HG02884 (cell line): ENCODE measurements at regions not wholly inside any gene's neighbourhood (a gene's known extent, or its start where the extent isn't known, plus 50 kb on each side); places are given as distances from the start of the nearest gene placed in this dataset.
"Not testable (repeated sequence)": the region's sequence is repeated elsewhere in the genome, so short reads cannot be mapped to it uniquely, and the experiment has no call there.

ENCODE experiments used
- ATAC-seq: cut with Tn5 transposase; IDR thresholded peaks from one replicate; pipeline ENCODE4 v1.9.1; 2021; ENCODE audit warnings: mild to moderate bottlenecking, moderate library complexity; ENCODE audit not compliant: unreplicated experiment

GRCh38 chr14:83017296-83017695 is 1483.6 kb upstream of the SEL1L start:
- no peak for ATAC-seq

- ATAC-seq: no peak
These were observed 1486.2 kb upstream of the SEL1L start for GRCh38 chr14:83019744-83020414.

GRCh38 chr14:83021323-83021722 is 1487.7 kb upstream of the SEL1L start:
- ATAC-seq: no peak

- no peak for ATAC-seq
These were observed 1489.7 kb upstream of the SEL1L start for GRCh38 chr14:83023369-83023768.

- no peak for ATAC-seq
These were observed 1507.6 kb upstream of the SEL1L start for GRCh38 chr14:83041224-83041623.

- no peak for ATAC-seq
These were observed 1509.2 kb upstream of the SEL1L start for GRCh38 chr14:83042858-83043257.

- ATAC-seq: no peak
These were observed 1510.3 kb upstream of the SEL1L start for GRCh38 chr14:83044001-83044400.

- ATAC-seq: no peak
These were observed 1513.6 kb upstream of the SEL1L start for GRCh38 chr14:83047059-83047830.

- no peak for ATAC-seq
These were observed 1519.5 kb upstream of the SEL1L start for GRCh38 chr14:83053022-83053710.

GRCh38 chr14:83058068-83058467 is 1524.4 kb upstream of the SEL1L start:
- no peak for ATAC-seq

- peak; percentile 82 for ATAC-seq
These were observed 1538.3 kb upstream of the SEL1L start for GRCh38 chr14:83071888-83072501.

- no peak for ATAC-seq
These were observed 1551.5 kb upstream of the SEL1L start for GRCh38 chr14:83085136-83085535.

- ATAC-seq: no peak
These were observed 1552.1 kb upstream of the SEL1L start for GRCh38 chr14:83085725-83086124.

- ATAC-seq: not testable (repeated sequence)
These were observed 1558.6 kb upstream of the SEL1L start for GRCh38 chr14:83091991-83092956.

GRCh38 chr14:83096092-83096491 is 1562.4 kb upstream of the SEL1L start:
- no peak for ATAC-seq

GRCh38 chr14:83101846-83102245 is 1568.2 kb upstream of the SEL1L start:
- no peak for ATAC-seq

GRCh38 chr14:83118029-83118428 is 1584.4 kb upstream of the SEL1L start:
- ATAC-seq: no peak

GRCh38 chr14:83120187-83120586 is 1586.5 kb upstream of the SEL1L start:
- no peak for ATAC-seq

- ATAC-seq: no peak
These were observed 1592.4 kb upstream of the SEL1L start for GRCh38 chr14:83126076-83126475.

- no peak for ATAC-seq
These were observed 1595.1 kb upstream of the SEL1L start for GRCh38 chr14:83128783-83129182.
